ENCODE measurements at regions not wholly inside any gene's neighbourhood (a gene's known extent, or its start where the extent isn't known, plus 50 kb on each side); places are given as distances from the start of the nearest gene placed in this dataset.

- TF ChIP-seq POLR2AphosphoS5 (IDR thresholded peaks at IDR 0.05; ENCODE audit: low read depth, low read length) (no peak), POLR2A (IDR thresholded peaks at IDR 0.05; ENCODE audit: low read depth, low read length) (no peak), TAF1 (IDR thresholded peaks at IDR 0.05; ENCODE audit: low read depth, low read length) (no peak), SPI1 (IDR thresholded peaks at IDR 0.05; ENCODE audit: low read depth, low read length) (no peak)
Measured at GRCh38 chr14:84234281-84234680, 1295.7 kb upstream of the FLRT2 start.

Measured in GM12891 (cell line).